HL-60 (cell line): ENCODE measurements at regions not wholly inside any gene's neighbourhood (a gene's known extent, or its start where the extent isn't known, plus 50 kb on each side); places are given as distances from the start of the nearest gene placed in this dataset.

Experiments used
- DNase-seq, 2 experiments: peaks; one replicate each; pipeline ENCODE4 v3.0.0-alpha.2; 2010 to 2020; ENCODE audit warnings: low read depth in 1 of 2, low spot score in 1 of 2
- H3K27ac ChIP-seq: fragments of 250-450 bp; sonication (Bioruptor Pico); replicated peaks from 2 replicates; pipeline ENCODE4 v1.5.1; 2020; ENCODE audit warnings: mild to moderate bottlenecking, moderate library complexity
- H3K27me3 ChIP-seq: fragments of 250-450 bp; sonication (Bioruptor Pico); 2 replicates; pipeline ENCODE4 v1.5.1; 2021; ENCODE audit warnings: mild to moderate bottlenecking, moderate library complexity; ENCODE audit not compliant: insufficient read depth, poor library complexity, severe bottlenecking
- H3K4me3 ChIP-seq: replicated peaks from 2 replicates; pipeline ENCODE4 v1.5.1; 2011; ENCODE audit warnings: mild to moderate bottlenecking, control low read depth, low read length; ENCODE audit not compliant: insufficient read depth
- GABPA ChIP-seq: IDR thresholded peaks from 2 replicates; pipeline ENCODE4 v1.6.1; 2012; ENCODE audit warnings: low read depth
- POLR2AphosphoS5 ChIP-seq: IDR thresholded peaks from 2 replicates; pipeline ENCODE4 v1.6.1; 2012; ENCODE audit warnings: low read depth
- SPI1 ChIP-seq: IDR thresholded peaks from 2 replicates; pipeline ENCODE4 v1.6.1; 2012; ENCODE audit warnings: low read depth, mild to moderate bottlenecking, borderline replicate concordance
- TF ChIP-seq, protein P1 (sequence below): IDR thresholded peaks from 2 replicates; pipeline ENCODE4 v1.6.1; 2012; ENCODE audit warnings: low read depth; ENCODE audit not compliant: insufficient replicate concordance
- TF ChIP-seq, protein P2 (sequence below): IDR thresholded peaks from one replicate; pipeline ENCODE4 v1.5.1; 2011; ENCODE audit warnings: low read length, control low read depth, inconsistent platforms; ENCODE audit not compliant: insufficient read depth

- H3K27me3 ChIP-seq, result no peaks in the 10 kb centered on the region
- TF ChIP-seq, protein P1, sequence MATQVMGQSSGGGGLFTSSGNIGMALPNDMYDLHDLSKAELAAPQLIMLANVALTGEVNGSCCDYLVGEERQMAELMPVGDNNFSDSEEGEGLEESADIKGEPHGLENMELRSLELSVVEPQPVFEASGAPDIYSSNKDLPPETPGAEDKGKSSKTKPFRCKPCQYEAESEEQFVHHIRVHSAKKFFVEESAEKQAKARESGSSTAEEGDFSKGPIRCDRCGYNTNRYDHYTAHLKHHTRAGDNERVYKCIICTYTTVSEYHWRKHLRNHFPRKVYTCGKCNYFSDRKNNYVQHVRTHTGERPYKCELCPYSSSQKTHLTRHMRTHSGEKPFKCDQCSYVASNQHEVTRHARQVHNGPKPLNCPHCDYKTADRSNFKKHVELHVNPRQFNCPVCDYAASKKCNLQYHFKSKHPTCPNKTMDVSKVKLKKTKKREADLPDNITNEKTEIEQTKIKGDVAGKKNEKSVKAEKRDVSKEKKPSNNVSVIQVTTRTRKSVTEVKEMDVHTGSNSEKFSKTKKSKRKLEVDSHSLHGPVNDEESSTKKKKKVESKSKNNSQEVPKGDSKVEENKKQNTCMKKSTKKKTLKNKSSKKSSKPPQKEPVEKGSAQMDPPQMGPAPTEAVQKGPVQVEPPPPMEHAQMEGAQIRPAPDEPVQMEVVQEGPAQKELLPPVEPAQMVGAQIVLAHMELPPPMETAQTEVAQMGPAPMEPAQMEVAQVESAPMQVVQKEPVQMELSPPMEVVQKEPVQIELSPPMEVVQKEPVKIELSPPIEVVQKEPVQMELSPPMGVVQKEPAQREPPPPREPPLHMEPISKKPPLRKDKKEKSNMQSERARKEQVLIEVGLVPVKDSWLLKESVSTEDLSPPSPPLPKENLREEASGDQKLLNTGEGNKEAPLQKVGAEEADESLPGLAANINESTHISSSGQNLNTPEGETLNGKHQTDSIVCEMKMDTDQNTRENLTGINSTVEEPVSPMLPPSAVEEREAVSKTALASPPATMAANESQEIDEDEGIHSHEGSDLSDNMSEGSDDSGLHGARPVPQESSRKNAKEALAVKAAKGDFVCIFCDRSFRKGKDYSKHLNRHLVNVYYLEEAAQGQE, result no peak
- H3K4me3 ChIP-seq, result no peak overlapping the region
- no peak for DNase-seq
- H3K27ac ChIP-seq, result no peak overlapping the region
These were observed 313.6 kb downstream of the CDC5L start for GRCh38 chr6:44701038-44701636.

DNA sequence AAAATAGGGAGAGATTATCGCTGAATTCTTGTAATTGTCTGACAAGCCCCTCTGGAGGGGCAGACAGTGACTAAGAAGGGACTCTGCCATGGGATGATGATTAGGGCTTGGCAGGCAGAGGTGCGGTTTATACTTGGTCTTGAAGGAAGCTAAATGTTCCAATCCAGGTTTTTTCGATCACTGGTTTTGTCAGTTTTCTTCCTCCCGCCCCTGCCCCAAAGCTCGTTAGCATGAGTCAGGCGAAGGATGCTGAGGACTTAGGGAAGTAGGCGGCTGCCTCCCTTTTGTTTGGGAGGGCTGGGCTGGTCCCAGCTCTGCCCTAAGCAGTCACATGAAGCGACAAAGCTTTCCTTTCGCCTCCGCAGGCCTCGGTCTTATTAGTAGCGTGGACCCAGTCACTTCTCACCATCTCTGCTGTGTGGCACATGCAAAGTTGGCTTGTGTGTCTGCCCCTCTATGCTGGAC, 314.2 kb downstream of the CDC5L start:
- TF ChIP-seq, protein P1, result no peak
- no peak for TF ChIP-seq GABPA
- TF ChIP-seq, protein P2, sequence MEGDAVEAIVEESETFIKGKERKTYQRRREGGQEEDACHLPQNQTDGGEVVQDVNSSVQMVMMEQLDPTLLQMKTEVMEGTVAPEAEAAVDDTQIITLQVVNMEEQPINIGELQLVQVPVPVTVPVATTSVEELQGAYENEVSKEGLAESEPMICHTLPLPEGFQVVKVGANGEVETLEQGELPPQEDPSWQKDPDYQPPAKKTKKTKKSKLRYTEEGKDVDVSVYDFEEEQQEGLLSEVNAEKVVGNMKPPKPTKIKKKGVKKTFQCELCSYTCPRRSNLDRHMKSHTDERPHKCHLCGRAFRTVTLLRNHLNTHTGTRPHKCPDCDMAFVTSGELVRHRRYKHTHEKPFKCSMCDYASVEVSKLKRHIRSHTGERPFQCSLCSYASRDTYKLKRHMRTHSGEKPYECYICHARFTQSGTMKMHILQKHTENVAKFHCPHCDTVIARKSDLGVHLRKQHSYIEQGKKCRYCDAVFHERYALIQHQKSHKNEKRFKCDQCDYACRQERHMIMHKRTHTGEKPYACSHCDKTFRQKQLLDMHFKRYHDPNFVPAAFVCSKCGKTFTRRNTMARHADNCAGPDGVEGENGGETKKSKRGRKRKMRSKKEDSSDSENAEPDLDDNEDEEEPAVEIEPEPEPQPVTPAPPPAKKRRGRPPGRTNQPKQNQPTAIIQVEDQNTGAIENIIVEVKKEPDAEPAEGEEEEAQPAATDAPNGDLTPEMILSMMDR, result no peak
- TF ChIP-seq SPI1, result no peak
- no peak for TF ChIP-seq POLR2AphosphoS5
- Histone ChIP-seq H3K27me3 (no peaks in the 10 kb centered on the region), H3K27ac (no peak overlapping the region), H3K4me3 (no peak overlapping the region)
- DNase-seq, result no peak

DNA sequence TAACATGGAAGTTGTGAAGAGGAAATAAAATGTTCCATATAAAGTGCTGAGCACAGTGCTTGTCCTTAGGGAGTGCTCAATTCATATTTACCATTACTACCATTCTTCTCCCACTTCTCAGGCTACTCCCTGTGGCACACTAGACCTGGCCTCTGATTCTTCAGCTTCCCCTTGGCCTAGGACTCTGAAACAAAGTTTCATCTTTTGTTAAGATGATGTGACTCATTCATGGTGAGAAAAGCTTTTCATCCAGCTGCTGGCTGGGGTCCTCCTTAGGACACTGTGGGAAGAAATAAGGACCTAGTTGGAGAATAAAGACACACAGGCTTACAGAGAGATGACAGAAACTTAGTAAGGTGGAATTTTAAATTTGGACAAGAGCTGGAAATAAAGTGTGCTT, 314.8 kb downstream of the CDC5L start:
- Histone ChIP-seq H3K4me3 (no peak overlapping the region), H3K27me3 (no peaks in the 10 kb centered on the region), H3K27ac (no peak overlapping the region)
- TF ChIP-seq SPI1, result no peak
- TF ChIP-seq, protein P2, result no peak
- no peak for TF ChIP-seq GABPA
- TF ChIP-seq, protein P1, result no peak
- TF ChIP-seq POLR2AphosphoS5, result no peak
- DNase-seq, result no peak
